SK-N-SH (cell line): ENCODE measurements at regions not wholly inside any gene's neighbourhood (a gene's known extent, or its start where the extent isn't known, plus 50 kb on each side); places are given as distances from the start of the nearest gene placed in this dataset.

ENCODE experiments used
- POLR2AphosphoS5 ChIP-seq: IDR thresholded peaks from 2 replicates; pipeline ENCODE4 v1.6.1; 2012; ENCODE audit warnings: low read depth, low read length
- TCF12 ChIP-seq: IDR thresholded peaks from 2 replicates; pipeline ENCODE4 v1.4.0; 2012
- TEAD4 ChIP-seq: IDR thresholded peaks from 2 replicates; pipeline ENCODE4 v1.4.0; 2012; ENCODE audit warnings: mild to moderate bottlenecking, borderline replicate concordance; ENCODE audit not compliant: insufficient read depth
- TF ChIP-seq, protein P1 (sequence below): fragments of 200-600 bp; sonication (generic); IDR thresholded peaks from 2 replicates; pipeline ENCODE4 v1.6.1; 2017; ENCODE audit warnings: antibody characterized with exemption, mild to moderate bottlenecking, moderate library complexity
- TF ChIP-seq, protein P2 (sequence below): fragments of 150-350 bp; IDR thresholded peaks from 2 replicates; pipeline ENCODE4 v1.6.1; 2017; ENCODE audit warnings: antibody characterized with exemption, low read length, low read depth, borderline replicate concordance
- TF ChIP-seq, protein P3 (sequence below): IDR thresholded peaks from 2 replicates; pipeline ENCODE4 v1.4.0; 2012; ENCODE audit warnings: low read depth
- TF ChIP-seq, protein P4 (sequence below): IDR thresholded peaks from 2 replicates; pipeline ENCODE4 v1.4.0; 2012; ENCODE audit warnings: low read depth, borderline replicate concordance

DNA sequence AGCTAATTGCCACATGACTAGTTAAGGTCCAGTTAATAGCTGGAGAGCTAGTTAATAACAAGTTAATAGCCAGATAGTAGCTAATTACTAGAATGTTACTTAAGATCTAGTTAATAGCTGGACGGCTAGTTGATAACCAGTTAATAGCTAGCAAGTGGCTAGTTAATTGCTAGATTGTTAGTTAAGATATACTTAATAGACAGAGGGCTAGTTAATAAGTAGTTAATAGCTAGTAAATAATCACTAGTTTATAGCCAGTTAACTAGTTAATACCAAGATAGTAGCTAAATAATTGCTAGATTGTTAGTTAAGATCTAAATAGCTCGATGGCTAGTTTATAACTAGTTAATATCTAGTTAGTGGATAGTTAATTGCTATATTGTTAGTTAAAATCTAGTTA is 632.6 kb upstream of the CT83 start:
- TF ChIP-seq, protein P1, sequence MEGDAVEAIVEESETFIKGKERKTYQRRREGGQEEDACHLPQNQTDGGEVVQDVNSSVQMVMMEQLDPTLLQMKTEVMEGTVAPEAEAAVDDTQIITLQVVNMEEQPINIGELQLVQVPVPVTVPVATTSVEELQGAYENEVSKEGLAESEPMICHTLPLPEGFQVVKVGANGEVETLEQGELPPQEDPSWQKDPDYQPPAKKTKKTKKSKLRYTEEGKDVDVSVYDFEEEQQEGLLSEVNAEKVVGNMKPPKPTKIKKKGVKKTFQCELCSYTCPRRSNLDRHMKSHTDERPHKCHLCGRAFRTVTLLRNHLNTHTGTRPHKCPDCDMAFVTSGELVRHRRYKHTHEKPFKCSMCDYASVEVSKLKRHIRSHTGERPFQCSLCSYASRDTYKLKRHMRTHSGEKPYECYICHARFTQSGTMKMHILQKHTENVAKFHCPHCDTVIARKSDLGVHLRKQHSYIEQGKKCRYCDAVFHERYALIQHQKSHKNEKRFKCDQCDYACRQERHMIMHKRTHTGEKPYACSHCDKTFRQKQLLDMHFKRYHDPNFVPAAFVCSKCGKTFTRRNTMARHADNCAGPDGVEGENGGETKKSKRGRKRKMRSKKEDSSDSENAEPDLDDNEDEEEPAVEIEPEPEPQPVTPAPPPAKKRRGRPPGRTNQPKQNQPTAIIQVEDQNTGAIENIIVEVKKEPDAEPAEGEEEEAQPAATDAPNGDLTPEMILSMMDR = no peak
- no peak for TF ChIP-seq POLR2AphosphoS5
- TF ChIP-seq, protein P2, sequence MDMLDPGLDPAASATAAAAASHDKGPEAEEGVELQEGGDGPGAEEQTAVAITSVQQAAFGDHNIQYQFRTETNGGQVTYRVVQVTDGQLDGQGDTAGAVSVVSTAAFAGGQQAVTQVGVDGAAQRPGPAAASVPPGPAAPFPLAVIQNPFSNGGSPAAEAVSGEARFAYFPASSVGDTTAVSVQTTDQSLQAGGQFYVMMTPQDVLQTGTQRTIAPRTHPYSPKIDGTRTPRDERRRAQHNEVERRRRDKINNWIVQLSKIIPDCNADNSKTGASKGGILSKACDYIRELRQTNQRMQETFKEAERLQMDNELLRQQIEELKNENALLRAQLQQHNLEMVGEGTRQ = no peak
- TF ChIP-seq, protein P3, sequence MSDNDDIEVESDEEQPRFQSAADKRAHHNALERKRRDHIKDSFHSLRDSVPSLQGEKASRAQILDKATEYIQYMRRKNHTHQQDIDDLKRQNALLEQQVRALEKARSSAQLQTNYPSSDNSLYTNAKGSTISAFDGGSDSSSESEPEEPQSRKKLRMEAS = no peak
- TF ChIP-seq TEAD4 = no peak
- TF ChIP-seq, protein P4, sequence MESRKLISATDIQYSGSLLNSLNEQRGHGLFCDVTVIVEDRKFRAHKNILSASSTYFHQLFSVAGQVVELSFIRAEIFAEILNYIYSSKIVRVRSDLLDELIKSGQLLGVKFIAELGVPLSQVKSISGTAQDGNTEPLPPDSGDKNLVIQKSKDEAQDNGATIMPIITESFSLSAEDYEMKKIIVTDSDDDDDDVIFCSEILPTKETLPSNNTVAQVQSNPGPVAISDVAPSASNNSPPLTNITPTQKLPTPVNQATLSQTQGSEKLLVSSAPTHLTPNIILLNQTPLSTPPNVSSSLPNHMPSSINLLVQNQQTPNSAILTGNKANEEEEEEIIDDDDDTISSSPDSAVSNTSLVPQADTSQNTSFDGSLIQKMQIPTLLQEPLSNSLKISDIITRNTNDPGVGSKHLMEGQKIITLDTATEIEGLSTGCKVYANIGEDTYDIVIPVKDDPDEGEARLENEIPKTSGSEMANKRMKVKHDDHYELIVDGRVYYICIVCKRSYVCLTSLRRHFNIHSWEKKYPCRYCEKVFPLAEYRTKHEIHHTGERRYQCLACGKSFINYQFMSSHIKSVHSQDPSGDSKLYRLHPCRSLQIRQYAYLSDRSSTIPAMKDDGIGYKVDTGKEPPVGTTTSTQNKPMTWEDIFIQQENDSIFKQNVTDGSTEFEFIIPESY = no peak
- no peak for TF ChIP-seq TCF12
